AG09309 (cell line): ENCODE measurements at regions not wholly inside any gene's neighbourhood (a gene's known extent, or its start where the extent isn't known, plus 50 kb on each side); places are given as distances from the start of the nearest gene placed in this dataset.

Source experiments
- DNase-seq: peaks from one replicate; pipeline ENCODE4 v3.0.0-alpha.2; 2010; ENCODE audit warnings: low read depth
- H3K4me3 ChIP-seq: 2 replicates; pipeline ENCODE4 v1.5.1; 2011; ENCODE audit warnings: mild to moderate bottlenecking, low read depth, low read length, moderate library complexity; ENCODE audit not compliant: control insufficient read depth
- TF ChIP-seq, protein P1 (sequence below): IDR thresholded peaks from 2 replicates; pipeline ENCODE4 v1.5.1; 2011; ENCODE audit warnings: mild to moderate bottlenecking, low read depth, low read length, inconsistent platforms; ENCODE audit not compliant: insufficient read depth, control insufficient read depth; ENCODE audit errors: missing control alignments

GRCh38 chr2:75320898-75321598 is 121.7 kb upstream of the TACR1 start:
- no peak for DNase-seq
- TF ChIP-seq, protein P1, sequence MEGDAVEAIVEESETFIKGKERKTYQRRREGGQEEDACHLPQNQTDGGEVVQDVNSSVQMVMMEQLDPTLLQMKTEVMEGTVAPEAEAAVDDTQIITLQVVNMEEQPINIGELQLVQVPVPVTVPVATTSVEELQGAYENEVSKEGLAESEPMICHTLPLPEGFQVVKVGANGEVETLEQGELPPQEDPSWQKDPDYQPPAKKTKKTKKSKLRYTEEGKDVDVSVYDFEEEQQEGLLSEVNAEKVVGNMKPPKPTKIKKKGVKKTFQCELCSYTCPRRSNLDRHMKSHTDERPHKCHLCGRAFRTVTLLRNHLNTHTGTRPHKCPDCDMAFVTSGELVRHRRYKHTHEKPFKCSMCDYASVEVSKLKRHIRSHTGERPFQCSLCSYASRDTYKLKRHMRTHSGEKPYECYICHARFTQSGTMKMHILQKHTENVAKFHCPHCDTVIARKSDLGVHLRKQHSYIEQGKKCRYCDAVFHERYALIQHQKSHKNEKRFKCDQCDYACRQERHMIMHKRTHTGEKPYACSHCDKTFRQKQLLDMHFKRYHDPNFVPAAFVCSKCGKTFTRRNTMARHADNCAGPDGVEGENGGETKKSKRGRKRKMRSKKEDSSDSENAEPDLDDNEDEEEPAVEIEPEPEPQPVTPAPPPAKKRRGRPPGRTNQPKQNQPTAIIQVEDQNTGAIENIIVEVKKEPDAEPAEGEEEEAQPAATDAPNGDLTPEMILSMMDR = no peak
- H3K4me3 ChIP-seq = no peak overlapping the region

GRCh38 chr2:75319951-75320350 is 120.6 kb upstream of the TACR1 start:
- H3K4me3 ChIP-seq = no peak overlapping the region
- DNase-seq = no peak
- TF ChIP-seq, protein P1 = no peak

DNA sequence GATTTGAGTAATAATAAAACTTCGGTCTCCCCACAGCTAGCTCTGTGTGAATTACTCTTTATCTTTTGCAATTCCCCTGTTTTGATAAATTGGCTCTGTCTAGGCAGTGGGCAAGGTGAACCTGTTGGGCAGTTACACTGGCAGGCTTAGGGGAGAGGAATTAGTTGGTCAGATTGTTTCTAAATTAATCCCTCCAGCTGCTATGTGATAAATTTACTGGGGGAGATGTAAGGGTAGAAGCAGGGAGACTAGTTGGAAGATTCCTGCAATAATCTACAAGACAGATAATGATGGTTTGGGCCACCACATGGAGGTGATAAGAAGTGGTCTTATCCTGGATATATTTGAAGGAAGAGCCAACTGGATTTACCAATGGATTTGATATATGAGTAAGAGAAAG is 118.5 kb upstream of the TACR1 start:
- no peak for DNase-seq
- no peak overlapping the region for H3K4me3 ChIP-seq
- TF ChIP-seq, protein P1 = no peak

GRCh38 chr2:75317316-75317715 is 118.0 kb upstream of the TACR1 start:
- no peak overlapping the region for H3K4me3 ChIP-seq
- TF ChIP-seq, protein P1 = no peak
- DNase-seq = no peak

DNA sequence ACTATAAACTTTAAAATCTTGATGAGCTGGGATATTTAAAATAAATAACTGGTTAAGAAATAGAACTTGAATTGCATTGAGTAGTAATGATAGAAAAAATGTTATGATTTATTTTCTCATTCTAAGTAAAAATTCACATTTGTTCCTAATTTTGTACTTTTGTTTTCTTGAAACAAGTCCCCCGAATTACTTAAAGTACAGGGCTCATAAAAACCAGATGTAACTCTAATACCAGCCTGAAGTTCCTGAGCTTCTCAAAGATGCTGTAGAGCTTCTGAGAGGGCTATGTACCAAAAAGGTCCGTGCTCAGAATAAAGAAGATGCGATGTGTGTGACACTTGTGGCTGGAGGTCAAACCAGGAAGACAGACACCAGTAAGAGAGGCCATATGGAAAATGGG is 116.1 kb upstream of the TACR1 start:
- TF ChIP-seq, protein P1 = no peak
- H3K4me3 ChIP-seq = no peak overlapping the region
- no peak for DNase-seq

DNA sequence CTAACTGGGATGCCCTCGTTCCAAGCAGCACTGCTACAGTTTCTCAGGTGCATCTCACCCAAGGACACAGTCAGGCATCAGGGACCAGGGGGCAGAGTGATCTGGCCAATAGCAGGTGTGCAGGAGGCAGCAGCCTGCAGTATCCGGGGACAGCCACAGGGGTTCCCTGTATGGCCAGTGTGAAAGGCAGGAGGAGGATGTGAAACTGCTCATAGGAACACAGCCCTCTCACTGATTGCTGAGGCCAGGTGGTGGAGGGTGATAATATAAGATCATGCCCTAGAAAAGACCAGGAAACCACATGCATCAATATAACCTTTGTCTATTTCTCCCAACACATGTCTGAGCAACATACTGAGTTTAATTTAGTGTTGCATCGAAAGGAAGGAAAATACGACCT is 112.7 kb upstream of the TACR1 start:
- no peak for DNase-seq
- TF ChIP-seq, protein P1 = no peak

GRCh38 chr2:75311521-75311920 is 112.2 kb upstream of the TACR1 start:
- TF ChIP-seq, protein P1 = no peak
- H3K4me3 ChIP-seq = no peak overlapping the region
- no peak for DNase-seq

More for the DNA sequence above, 112.7 kb upstream of the TACR1 start:
- no peak overlapping the region for H3K4me3 ChIP-seq
